Hematopoietic multipotent progenitor cell (in vitro differentiated cells): ENCODE measurements at regions not wholly inside any gene's neighbourhood (a gene's known extent, or its start where the extent isn't known, plus 50 kb on each side); places are given as distances from the start of the nearest gene placed in this dataset.

Experiments
- DNase-seq, 3 donors: peaks; one replicate each; pipeline ENCODE4 v3.0.0-alpha.2; 2011 to 2015; ENCODE audit warnings: low read depth in 2 of 3, low spot score in 2 of 3

GRCh38 chr3:137948400-137949072, 61.4 kb upstream of the CLDN18 start:
- DNase-seq, result no peak

- DNase-seq, result no peak
These were observed 51.3 kb upstream of the CLDN18 start for GRCh38 chr3:137958636-137959035.
